Mammary epithelial cell (primary cell): ENCODE measurements at regions not wholly inside any gene's neighbourhood (a gene's known extent, or its start where the extent isn't known, plus 50 kb on each side); places are given as distances from the start of the nearest gene placed in this dataset.

ENCODE experiments used
- EZH2 ChIP-seq: IDR thresholded peaks from 2 replicates; pipeline ENCODE4 v1.6.1; 2012; ENCODE audit warnings: low read length, inconsistent platforms, borderline replicate concordance
- TF ChIP-seq, protein P1 (sequence below), 2 donors: IDR thresholded peaks in 1 of 2; conservative IDR thresholded peaks in 1 of 2; 2 replicates each; pipeline ENCODE4 v1.5.1; 2011 to 2012; ENCODE audit warnings: inconsistent platforms in 2 of 2, low read length in 2 of 2, mild to moderate bottlenecking in 2 of 2, control low read depth in 1 of 2, low read depth in 1 of 2; ENCODE audit not compliant: insufficient read depth in 1 of 2; ENCODE audit errors: extremely low read depth in 1 of 2

DNA sequence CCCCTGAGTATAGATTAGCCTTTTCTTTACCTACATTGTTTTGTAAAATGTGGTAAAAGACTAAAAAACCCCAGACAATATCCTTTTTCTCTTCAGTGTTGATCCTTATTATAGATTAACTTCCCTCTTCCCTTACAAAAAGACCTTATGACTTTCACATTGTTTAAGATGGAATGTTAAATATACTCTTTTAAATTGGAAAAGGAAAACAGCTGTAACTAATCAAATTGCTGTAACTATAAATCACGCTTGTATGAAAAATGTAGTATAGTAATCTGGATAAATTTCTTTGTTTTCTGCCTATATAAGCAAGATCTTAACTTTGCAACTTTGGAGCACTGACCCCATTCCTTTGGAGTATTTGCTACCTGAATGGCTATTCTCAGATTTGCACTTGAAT lies 383.1 kb downstream of the FAM170A start:
- TF ChIP-seq, protein P1, sequence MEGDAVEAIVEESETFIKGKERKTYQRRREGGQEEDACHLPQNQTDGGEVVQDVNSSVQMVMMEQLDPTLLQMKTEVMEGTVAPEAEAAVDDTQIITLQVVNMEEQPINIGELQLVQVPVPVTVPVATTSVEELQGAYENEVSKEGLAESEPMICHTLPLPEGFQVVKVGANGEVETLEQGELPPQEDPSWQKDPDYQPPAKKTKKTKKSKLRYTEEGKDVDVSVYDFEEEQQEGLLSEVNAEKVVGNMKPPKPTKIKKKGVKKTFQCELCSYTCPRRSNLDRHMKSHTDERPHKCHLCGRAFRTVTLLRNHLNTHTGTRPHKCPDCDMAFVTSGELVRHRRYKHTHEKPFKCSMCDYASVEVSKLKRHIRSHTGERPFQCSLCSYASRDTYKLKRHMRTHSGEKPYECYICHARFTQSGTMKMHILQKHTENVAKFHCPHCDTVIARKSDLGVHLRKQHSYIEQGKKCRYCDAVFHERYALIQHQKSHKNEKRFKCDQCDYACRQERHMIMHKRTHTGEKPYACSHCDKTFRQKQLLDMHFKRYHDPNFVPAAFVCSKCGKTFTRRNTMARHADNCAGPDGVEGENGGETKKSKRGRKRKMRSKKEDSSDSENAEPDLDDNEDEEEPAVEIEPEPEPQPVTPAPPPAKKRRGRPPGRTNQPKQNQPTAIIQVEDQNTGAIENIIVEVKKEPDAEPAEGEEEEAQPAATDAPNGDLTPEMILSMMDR (conservative IDR thresholded peaks at IDR 0.05 in 1 of 2, IDR thresholded peaks at IDR 0.05 in 1 of 2; ENCODE audit: extremely low read depth in 1 of 2, insufficient read depth in 1 of 2, low read depth in 1 of 2, low read length in 2 of 2) = no peak
- TF ChIP-seq EZH2 = no peak
